Liver (tissue), 8 donors: ENCODE measurements at regions not wholly inside any gene's neighbourhood (a gene's known extent, or its start where the extent isn't known, plus 50 kb on each side); places are given as distances from the start of the nearest gene placed in this dataset.

Experiments used
- DNase-seq: peaks from one replicate; pipeline ENCODE4 v3.0.0-alpha.2; 2017; ENCODE audit warnings: low spot score
- H3K27ac ChIP-seq, 2 donors: one replicate each; pipeline ENCODE4 v1.7.0; 2013; ENCODE audit warnings: inconsistent platforms in 2 of 2, low read length in 2 of 2, control low read depth in 1 of 2, low read depth in 1 of 2, mild to moderate bottlenecking in 1 of 2
- H3K27me3 ChIP-seq, 4 donors: one replicate each; pipeline versions ENCODE4 v1.6.1 to v1.7.0; 2013; ENCODE audit warnings: low read length in 3 of 4, inconsistent platforms in 1 of 4, mild to moderate bottlenecking in 1 of 4, moderate library complexity in 1 of 4; ENCODE audit not compliant: control insufficient read depth in 4 of 4, insufficient read depth in 4 of 4
- H3K36me3 ChIP-seq, 4 donors: one replicate each; pipeline versions ENCODE4 v1.6.1 to v1.7.0; 2013; ENCODE audit warnings: low read length in 3 of 4, mild to moderate bottlenecking in 3 of 4, low read depth in 1 of 4, moderate library complexity in 1 of 4; ENCODE audit not compliant: control insufficient read depth in 4 of 4, insufficient read depth in 3 of 4
- H3K4me1 ChIP-seq, 4 donors: one replicate each; pipeline versions ENCODE4 v1.6.1 to v1.7.0; 2013; ENCODE audit warnings: low read length in 3 of 4, mild to moderate bottlenecking in 3 of 4, moderate library complexity in 1 of 4; ENCODE audit not compliant: control insufficient read depth in 4 of 4, insufficient read depth in 4 of 4
- H3K4me3 ChIP-seq, 3 donors: one replicate each; pipeline versions ENCODE4 v1.6.1 to v1.7.0; 2013; ENCODE audit warnings: low read length in 3 of 3, control low read depth in 1 of 3, low read depth in 1 of 3, mild to moderate bottlenecking in 1 of 3
- H3K9ac ChIP-seq, 2 donors: one replicate each; pipeline ENCODE4 v1.7.0; 2013; ENCODE audit warnings: low read length in 2 of 2, mild to moderate bottlenecking in 2 of 2, moderate library complexity in 2 of 2, control low read depth in 1 of 2, low read depth in 1 of 2
- H3K9me3 ChIP-seq, 4 donors: one replicate each; pipeline versions ENCODE4 v1.6.1 to v1.7.0; 2013; ENCODE audit warnings: low read length in 3 of 4; ENCODE audit not compliant: control insufficient read depth in 4 of 4
- ATF3 ChIP-seq: IDR thresholded peaks from 2 replicates; pipeline ENCODE4 v1.6.1; 2016; ENCODE audit warnings: antibody characterized with exemption
- CTCF ChIP-seq: fragments of 150-350 bp; IDR thresholded peaks from 2 replicates; pipeline ENCODE4 v1.5.1; 2017; ENCODE audit warnings: improper control_type of control experiment, low read depth, low read length; ENCODE audit not compliant: missing input control
- EGR1 ChIP-seq, 2 donors: IDR thresholded peaks; 2 replicates each; pipeline ENCODE4 v1.6.1; 2016 to 2018; ENCODE audit warnings: antibody characterized with exemption in 2 of 2, low read depth in 2 of 2
- FOXA1 ChIP-seq: IDR thresholded peaks from 2 replicates; pipeline ENCODE4 v1.6.1; 2016; ENCODE audit warnings: antibody characterized with exemption
- FOXA2 ChIP-seq: IDR thresholded peaks from 2 replicates; pipeline ENCODE4 v1.6.1; 2016; ENCODE audit warnings: antibody characterized with exemption
- GABPA ChIP-seq, 2 donors: IDR thresholded peaks in 1 of 2; conservative IDR thresholded peaks in 1 of 2; 2 replicates each; pipeline ENCODE4 v1.6.1; 2016; ENCODE audit warnings: antibody characterized with exemption in 2 of 2, mild to moderate bottlenecking in 1 of 2, moderate library complexity in 1 of 2
- HNF4A ChIP-seq, 2 donors: conservative IDR thresholded peaks; 2 replicates each; pipeline ENCODE4 v1.6.1; 2016; ENCODE audit warnings: antibody characterized with exemption in 2 of 2, mild to moderate bottlenecking in 2 of 2
- HNF4G ChIP-seq: IDR thresholded peaks from 2 replicates; pipeline ENCODE4 v1.6.1; 2016; ENCODE audit warnings: antibody characterized with exemption
- JUND ChIP-seq, 2 donors: IDR thresholded peaks; 2 replicates each; pipeline ENCODE4 v1.6.1; 2016; ENCODE audit warnings: antibody characterized with exemption in 2 of 2
- NR2F2 ChIP-seq: IDR thresholded peaks from 2 replicates; pipeline ENCODE4 v1.6.1; 2016; ENCODE audit warnings: antibody characterized with exemption
- RAD21 ChIP-seq, 2 donors: IDR thresholded peaks; 2 replicates each; pipeline ENCODE4 v1.6.1; 2016; ENCODE audit warnings: antibody characterized with exemption in 2 of 2, mild to moderate bottlenecking in 2 of 2
- RXRA ChIP-seq, 2 donors: IDR thresholded peaks; 2 replicates each; pipeline ENCODE4 v1.6.1; 2017 to 2018; ENCODE audit warnings: antibody characterized with exemption in 2 of 2, mild to moderate bottlenecking in 1 of 2
- TAF1 ChIP-seq: conservative IDR thresholded peaks from 2 replicates; pipeline ENCODE4 v1.6.1; 2016; ENCODE audit warnings: antibody characterized with exemption, mild to moderate bottlenecking
- ZBTB33 ChIP-seq: IDR thresholded peaks from 2 replicates; pipeline ENCODE4 v1.6.1; 2016; ENCODE audit warnings: antibody characterized with exemption
- WGBS: extraction: QIAGEN DNeasy Blood & Tissue Kit; methylation state at CpG from one replicate; pipeline ENCODE4 v1.1.7; 2013; 5-methylcytosine and 5-hydroxymethylcytosine counted together
- donor health status: healthy.
- donor health status: healthy.
- donor health status: healthy.
- donor health status: healthy.
- donor health status: healthy.

- Histone ChIP-seq H3K36me3 (no peaks in the 10 kb centered on the region), H3K9ac (no peak overlapping the region), H3K9me3 (no peaks in the 10 kb centered on the region), H3K4me3 (no peak overlapping the region), H3K27ac (no peak overlapping the region), H3K4me1 (no peaks in the 10 kb centered on the region), H3K27me3 (no peaks in the 10 kb centered on the region)
- no peak for DNase-seq
- WGBS: 69% methylated on average over 2 of the region's 2 CpGs
- no peak for TF ChIP-seq HNF4G
- TF ChIP-seq RXRA (IDR thresholded peaks at IDR 0.05): no peak
- no peak for TF ChIP-seq RAD21 (IDR thresholded peaks at IDR 0.05)
- peak; percentile 25 for TF ChIP-seq NR2F2
- no peak for TF ChIP-seq TAF1
- no peak for TF ChIP-seq FOXA2
- TF ChIP-seq JUND (IDR thresholded peaks at IDR 0.05): no peak
These were observed 125.0 kb upstream of the ARHGAP42 start for GRCh38 chr11:100562128-100562527.

GRCh38 chr11:100563541-100564280, 123.4 kb upstream of the ARHGAP42 start:
- no peak for DNase-seq
- TF ChIP-seq CTCF (no peak), FOXA1 (no peak), TAF1 (no peak), RXRA (IDR thresholded peaks at IDR 0.05) (no peak), EGR1 (IDR thresholded peaks at IDR 0.05; ENCODE audit: low read depth in 2 of 2) (no peak), ZBTB33 (no peak), NR2F2 (no peak), ATF3 (no peak), HNF4A (conservative IDR thresholded peaks at IDR 0.05) (no peak), FOXA2 (no peak), GABPA (IDR thresholded peaks at IDR 0.05 in 1 of 2, conservative IDR thresholded peaks at IDR 0.05 in 1 of 2) (no peak)
- Histone ChIP-seq H3K9ac (no peak overlapping the region), H3K9me3 (no peaks in the 10 kb centered on the region), H3K27me3 (no peaks in the 10 kb centered on the region), H3K4me3 (no peak overlapping the region), H3K4me1 (no peaks in the 10 kb centered on the region), H3K36me3 (no peaks in the 10 kb centered on the region), H3K27ac (no peak overlapping the region)
- WGBS: 88% methylated on average over 8 of the region's 8 CpGs
